Left renal pelvis (tissue), 4 donors: ENCODE measurements at regions not wholly inside any gene's neighbourhood (a gene's known extent, or its start where the extent isn't known, plus 50 kb on each side); places are given as distances from the start of the nearest gene placed in this dataset.

Source experiments
- DNase-seq, 4 donors: peaks; one replicate each; pipeline ENCODE4 v3.0.0-alpha.2; 2013; ENCODE audit warnings: low read depth in 4 of 4, low spot score in 3 of 4

- DNase-seq: no peak
Measured at GRCh38 chr15:39100106-39100660, 480.7 kb upstream of the THBS1 start.

GRCh38 chr15:39102431-39102830, 478.4 kb upstream of the THBS1 start:
- no peak for DNase-seq

- no peak for DNase-seq
Measured at GRCh38 chr15:39106950-39107349, 473.9 kb upstream of the THBS1 start.

GRCh38 chr15:39108021-39108420, 472.9 kb upstream of the THBS1 start:
- no peak for DNase-seq

- no peak for DNase-seq
Measured at GRCh38 chr15:39110336-39110735, 470.5 kb upstream of the THBS1 start.

- DNase-seq: no peak
Measured at GRCh38 chr15:39110746-39111145, 470.1 kb upstream of the THBS1 start.

- no peak for DNase-seq
Measured at GRCh38 chr15:39113741-39114140, 467.1 kb upstream of the THBS1 start.

- DNase-seq: no peak
Measured at GRCh38 chr15:39114690-39115378, 466.0 kb upstream of the THBS1 start.

GRCh38 chr15:39115379-39116057, 465.4 kb upstream of the THBS1 start:
- no peak for DNase-seq

GRCh38 chr15:39118510-39118909, 462.4 kb upstream of the THBS1 start:
- no peak for DNase-seq

- no peak for DNase-seq
Measured at GRCh38 chr15:39124155-39124552, 456.7 kb upstream of the THBS1 start.

- DNase-seq: no peak
Measured at GRCh38 chr15:39124553-39125171, 456.2 kb upstream of the THBS1 start.

GRCh38 chr15:39125226-39125625, 455.7 kb upstream of the THBS1 start:
- no peak for DNase-seq

- DNase-seq: no peak
Measured at GRCh38 chr15:39125904-39126303, 455.0 kb upstream of the THBS1 start.

- DNase-seq: no peak
Measured at GRCh38 chr15:39127151-39127790, 453.6 kb upstream of the THBS1 start.

- DNase-seq: no peak
Measured at GRCh38 chr15:39127925-39128617, 452.8 kb upstream of the THBS1 start.

- no peak for DNase-seq
Measured at GRCh38 chr15:39128746-39129145, 452.1 kb upstream of the THBS1 start.

GRCh38 chr15:39130556-39131379, 450.1 kb upstream of the THBS1 start:
- no peak for DNase-seq

GRCh38 chr15:39131609-39132008, 449.3 kb upstream of the THBS1 start:
- no peak for DNase-seq

- no peak for DNase-seq
Measured at GRCh38 chr15:39132070-39132469, 448.8 kb upstream of the THBS1 start.
